GM19043 (cell line): ENCODE measurements at regions not wholly inside any gene's neighbourhood (a gene's known extent, or its start where the extent isn't known, plus 50 kb on each side); places are given as distances from the start of the nearest gene placed in this dataset.

Source experiments
- ATAC-seq: cut with Tn5 transposase; IDR thresholded peaks from one replicate; pipeline ENCODE4 v1.9.1; 2021; ENCODE audit warnings: low read depth; ENCODE audit not compliant: unreplicated experiment

GRCh38 chr15:101590785-101591184, 61.4 kb downstream of the TM2D3 start:
- ATAC-seq = no peak

GRCh38 chr15:101583284-101583683, 68.9 kb downstream of the TM2D3 start:
- no peak for ATAC-seq

- ATAC-seq = no peak
Observed at GRCh38 chr15:101580431-101580830, 71.8 kb downstream of the TM2D3 start.

- ATAC-seq = no peak
Observed at GRCh38 chr15:101579631-101580163, 72.5 kb downstream of the TM2D3 start.

- ATAC-seq = peak; percentile 51
Observed at GRCh38 chr15:101578443-101578894, 73.7 kb downstream of the TM2D3 start.

GRCh38 chr15:101573951-101574350, 78.2 kb downstream of the TM2D3 start:
- no peak for ATAC-seq

- ATAC-seq = no peak
Observed at GRCh38 chr15:101570241-101570640, 80.7 kb upstream of the PCSK6 start.

GRCh38 chr15:101568821-101569555, 79.5 kb upstream of the PCSK6 start:
- ATAC-seq = no peak

- no peak for ATAC-seq
Observed at GRCh38 chr15:101568309-101568708, 78.8 kb upstream of the PCSK6 start.

GRCh38 chr15:101566748-101567488, 77.4 kb upstream of the PCSK6 start:
- no peak for ATAC-seq

- ATAC-seq = no peak
Observed at GRCh38 chr15:101565377-101565776, 75.9 kb upstream of the PCSK6 start.

GRCh38 chr15:101563176-101563796, 73.8 kb upstream of the PCSK6 start:
- no peak for ATAC-seq

GRCh38 chr15:101562428-101563059, 73.0 kb upstream of the PCSK6 start:
- no peak for ATAC-seq

- no peak for ATAC-seq
Observed at GRCh38 chr15:101561584-101561906, 72.0 kb upstream of the PCSK6 start.

- ATAC-seq = no peak
Observed at GRCh38 chr15:101560722-101561583, 71.4 kb upstream of the PCSK6 start.

- no peak for ATAC-seq
Observed at GRCh38 chr15:101559952-101560351, 70.4 kb upstream of the PCSK6 start.

GRCh38 chr15:101558221-101558941, 68.9 kb upstream of the PCSK6 start:
- no peak for ATAC-seq

GRCh38 chr15:101556273-101556672, 66.8 kb upstream of the PCSK6 start:
- ATAC-seq = no peak

- no peak for ATAC-seq
Observed at GRCh38 chr15:101554115-101554915, 64.8 kb upstream of the PCSK6 start.
